ACHN (cell line): ENCODE measurements at regions not wholly inside any gene's neighbourhood (a gene's known extent, or its start where the extent isn't known, plus 50 kb on each side); places are given as distances from the start of the nearest gene placed in this dataset.

Experiments used
- DNase-seq: peaks from one replicate; pipeline ENCODE4 v3.0.0-alpha.2; 2015
- in situ Hi-C: cut with HindIII; loops from 2 replicates; pipeline ENCODE4 v1.10.0; 2017; ENCODE audit warnings: low sequenced_read_pairs, low pct_ligation_motif_present, low pct_unique_long_range_greater_than_20kb

DNA sequence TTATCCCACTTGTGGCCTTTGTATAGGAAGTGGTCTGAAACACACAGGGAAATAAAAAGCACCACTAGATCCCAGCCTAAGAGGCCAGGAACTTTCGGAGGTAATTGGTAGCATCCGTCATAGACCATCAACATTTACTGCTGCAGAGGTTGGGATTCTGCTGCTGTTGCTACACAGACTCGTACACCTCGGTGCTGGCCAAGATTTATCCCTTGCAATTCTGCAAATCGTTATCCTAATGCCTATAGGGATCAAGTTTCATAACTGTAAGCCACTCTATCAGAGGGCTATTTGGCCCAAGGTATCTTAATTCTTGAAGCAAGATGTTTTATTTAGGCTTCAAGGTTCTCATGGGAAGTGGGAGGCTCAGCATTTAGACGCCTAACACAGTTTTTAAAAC is 913.6 kb downstream of the GALC start:
- in situ Hi-C loops = no loop called here
- DNase-seq = no peak

DNA sequence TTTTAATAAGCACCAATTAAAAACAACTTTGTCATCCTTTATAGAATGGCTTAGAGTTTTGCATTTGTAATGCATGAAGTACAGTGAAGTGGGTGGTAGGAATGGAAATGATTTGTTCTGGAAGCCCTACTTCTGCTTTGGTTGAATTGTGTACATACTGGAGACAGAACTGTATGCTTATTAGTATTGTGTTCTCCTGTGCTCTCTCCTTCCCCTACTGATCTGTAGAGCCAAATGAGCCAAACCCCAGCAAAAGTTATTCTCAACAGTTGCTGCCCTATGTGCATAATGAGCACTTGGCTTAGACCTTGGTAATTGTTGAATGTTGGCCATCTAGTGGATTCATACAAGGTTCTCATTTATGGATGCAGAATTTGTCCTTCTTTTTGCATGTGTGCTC is 916.1 kb downstream of the GALC start:
- in situ Hi-C loops = no loop called here
- no peak for DNase-seq

DNA sequence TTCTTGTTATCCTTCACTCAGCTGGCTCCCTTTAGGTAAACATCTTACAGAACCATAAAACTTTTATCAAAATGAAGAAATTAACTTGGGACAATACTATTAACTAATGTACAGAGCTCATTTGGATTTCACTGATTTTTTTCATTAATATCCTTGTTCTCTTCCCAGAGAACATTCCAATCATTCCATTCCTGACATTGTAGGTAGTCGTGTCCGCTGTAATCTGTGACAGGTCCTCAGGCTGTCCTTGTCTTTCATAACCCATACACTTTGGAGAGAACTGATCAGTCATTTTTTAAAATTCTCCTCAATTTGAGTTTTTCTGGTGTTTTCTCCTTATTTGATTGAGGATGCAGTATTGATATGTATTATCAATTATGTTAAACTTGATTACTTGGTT is 916.8 kb downstream of the GALC start:
- in situ Hi-C loops = no loop called here
- DNase-seq = no peak

DNA sequence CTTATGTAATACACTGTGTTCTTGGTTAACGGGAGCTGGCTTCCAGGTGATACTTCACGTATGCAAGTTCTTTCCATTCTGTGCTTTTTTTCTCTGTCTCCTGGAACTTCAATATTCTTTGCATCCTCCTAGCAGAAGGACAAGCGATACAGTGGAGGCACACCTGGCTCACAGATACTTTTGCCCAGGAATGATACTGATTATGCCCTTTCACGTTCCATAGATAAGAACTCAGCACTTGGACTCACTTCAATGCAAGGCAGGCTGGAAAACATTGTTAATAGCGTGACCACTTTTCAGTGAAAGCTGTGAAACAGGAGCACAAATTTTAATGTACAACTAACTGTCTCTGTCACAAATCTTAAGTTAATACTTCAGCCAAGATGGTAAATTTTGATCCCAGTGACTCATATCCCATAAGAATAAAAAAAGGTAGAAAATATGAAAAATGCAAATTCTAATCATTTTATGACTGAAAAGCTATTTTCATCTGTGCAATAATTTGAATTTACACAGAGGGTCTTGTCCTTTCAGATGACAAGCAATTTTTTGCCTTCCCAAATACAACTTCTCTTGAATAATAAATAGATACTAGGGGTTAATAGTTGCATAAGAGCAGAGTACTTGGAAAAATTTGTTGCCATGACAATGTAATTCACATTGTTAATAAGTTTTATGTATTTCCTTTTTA is 919.0 kb downstream of the GALC start:
- in situ Hi-C loops = no loop called here
- no peak for DNase-seq

DNA sequence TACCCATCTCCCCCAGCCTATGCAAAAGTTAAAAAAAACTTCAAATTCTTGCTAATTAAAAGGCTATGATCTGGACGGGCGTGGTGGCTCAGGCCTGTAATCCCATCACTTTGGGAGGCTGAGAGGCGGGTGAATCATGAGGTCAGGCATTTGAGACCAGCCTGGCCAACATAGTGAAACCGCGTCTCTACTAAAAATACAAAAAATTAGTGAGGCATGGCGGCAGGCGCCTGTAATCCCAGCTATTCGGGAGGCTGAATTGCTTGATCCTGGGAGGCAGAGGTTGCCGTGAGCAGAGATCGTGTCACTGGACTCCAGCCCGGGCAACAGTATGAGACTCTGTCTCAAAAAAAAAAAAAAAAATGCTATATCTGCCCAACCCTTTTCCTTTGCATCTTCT is 925.4 kb downstream of the GALC start:
- DNase-seq = no peak
- in situ Hi-C loops = no loop called here

DNA sequence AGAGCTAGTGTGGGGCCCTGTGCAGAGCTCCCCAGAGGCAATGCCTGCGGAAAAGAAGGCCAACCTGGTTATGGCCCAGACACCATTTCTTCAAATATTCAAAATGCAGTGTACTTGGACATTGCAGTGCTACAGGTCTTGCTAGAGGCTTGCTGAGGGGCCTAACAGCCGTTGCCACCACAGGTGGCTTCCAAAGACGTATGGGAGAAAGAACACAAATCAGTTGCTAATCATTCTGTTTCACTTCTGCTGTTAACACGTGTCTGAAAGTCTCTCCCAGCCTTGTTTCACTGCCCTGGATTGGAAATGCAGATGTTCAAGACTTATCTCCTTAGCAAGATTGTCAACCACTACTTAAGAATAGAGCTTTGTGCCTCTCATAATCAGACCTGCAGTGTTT is 925.9 kb downstream of the GALC start:
- no peak for DNase-seq

DNA sequence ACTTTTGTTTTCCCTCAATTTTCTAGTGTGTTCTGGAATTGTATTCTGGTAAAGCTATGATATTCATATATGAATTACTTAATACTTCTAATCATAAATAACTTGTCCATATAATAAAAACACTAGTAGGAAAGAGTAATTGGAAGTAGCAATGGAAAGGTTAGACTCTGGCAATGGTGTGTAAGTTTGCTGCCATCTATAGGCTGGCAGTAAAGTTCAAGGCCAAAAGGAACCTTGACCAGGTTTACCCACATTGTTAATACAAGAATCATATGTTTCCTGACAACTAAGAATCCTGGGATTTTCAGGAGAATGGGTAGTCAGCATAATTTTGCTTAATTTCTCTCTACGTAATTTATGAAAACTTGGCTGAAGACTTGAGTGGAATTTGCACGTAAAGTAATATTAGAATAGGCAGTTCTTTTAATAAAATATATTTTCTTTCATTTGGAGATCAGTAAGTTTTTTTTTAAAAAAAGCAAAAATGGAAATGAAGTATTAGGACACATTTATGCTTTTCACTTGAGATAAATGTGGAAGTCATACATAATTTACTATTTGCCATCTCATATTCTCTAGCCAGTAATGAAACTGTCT is 926.7 kb downstream of the GALC start:
- peak; percentile 16 for DNase-seq
- in situ Hi-C loops = no loop called here

More for the DNA sequence above, 925.9 kb downstream of the GALC start:
- in situ Hi-C loops = no loop called here

DNA sequence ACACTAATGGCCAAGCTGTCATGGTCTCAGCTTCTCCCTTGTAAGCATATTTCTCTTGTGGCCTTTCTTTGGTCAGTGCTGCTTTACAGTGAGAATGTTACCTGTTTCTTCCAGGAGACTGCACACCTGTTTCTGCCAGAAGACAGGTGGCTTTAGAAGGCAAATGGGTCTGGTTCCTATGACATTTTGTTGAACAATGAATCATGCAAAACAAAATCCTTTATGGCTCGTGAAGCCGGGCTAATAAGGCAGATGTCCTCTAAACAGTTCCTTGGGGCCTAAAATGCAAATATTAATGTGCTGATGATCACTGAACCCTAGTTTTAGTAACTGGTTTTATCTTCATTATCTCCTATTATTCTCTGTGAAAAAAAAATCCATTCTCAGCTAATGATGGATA is 927.6 kb downstream of the GALC start:
- in situ Hi-C loops = no loop called here
- no peak for DNase-seq

DNA sequence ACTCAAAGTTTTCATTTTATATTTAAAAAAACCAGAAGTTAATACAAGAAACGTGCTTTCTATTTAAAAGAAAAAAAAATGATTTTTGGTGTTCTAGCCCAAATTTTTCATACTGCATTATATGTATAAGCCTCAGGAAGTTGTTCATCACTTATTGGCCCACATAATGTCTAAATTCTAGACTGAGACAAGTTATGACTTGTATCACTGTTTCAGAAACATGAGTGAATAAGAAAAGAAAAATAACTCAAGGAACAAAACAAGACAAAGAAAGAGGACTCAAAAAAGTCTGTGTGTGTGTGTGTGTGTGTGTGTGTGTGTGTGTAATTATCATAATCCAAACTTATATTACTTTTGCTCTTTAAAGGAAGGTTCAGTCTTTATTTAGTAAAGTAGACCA is 929.8 kb downstream of the GALC start:
- no peak for DNase-seq
- in situ Hi-C loops = no loop called here

DNA sequence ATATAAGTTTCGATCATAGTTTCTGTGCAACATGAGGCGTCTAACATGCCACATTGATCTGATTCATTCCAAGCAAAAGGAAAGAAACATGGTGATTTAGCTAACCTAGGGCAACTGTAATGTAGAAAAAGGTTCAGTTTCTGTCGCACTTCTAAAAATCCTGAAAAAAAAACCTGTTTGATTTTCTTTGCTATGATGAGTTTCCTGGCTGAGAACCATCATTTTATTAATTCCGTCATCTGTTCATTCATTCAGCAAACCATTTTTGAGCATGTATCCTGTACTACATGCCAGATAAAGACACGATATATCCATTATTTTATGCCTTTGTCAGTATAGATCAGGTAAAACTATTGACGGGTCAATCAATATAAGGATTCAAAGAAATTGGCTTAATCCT is 932.6 kb downstream of the GALC start:
- in situ Hi-C loops = no loop called here
- DNase-seq = no peak

DNA sequence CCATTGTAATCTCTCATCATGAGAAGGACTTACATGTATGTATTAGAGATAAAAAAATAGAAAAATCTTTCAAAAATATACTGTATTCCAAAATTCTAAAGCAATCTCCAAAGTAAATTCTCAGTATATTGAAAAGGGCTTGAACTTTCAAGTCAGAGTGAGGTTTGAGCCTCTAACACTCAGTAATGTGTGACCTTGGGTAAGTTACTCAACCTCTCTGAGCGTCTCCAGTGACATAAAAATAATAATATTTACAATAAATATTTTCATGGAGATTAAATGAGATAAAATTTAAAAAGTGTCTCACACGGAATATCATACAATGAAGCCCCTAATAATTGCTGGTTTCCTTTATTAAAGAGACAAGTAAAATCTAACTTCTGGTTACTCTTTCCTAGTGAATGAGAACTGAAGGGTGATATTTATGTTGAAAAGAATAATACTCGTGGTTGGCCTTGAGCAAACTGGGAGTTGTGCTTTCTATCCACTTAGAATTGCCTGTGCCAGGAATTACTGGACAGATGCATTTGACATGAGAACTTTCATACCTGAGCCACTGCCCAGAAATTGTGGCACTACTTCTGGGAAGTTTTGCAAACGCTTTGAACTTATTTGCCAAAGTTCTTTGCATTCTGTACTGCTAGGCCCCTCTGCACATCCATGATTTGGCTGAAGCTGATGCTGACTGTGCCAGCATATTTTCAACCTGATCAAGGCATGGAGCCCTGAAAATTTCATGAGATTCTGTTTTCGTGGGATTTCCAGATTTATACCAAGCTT is 933.7 kb downstream of the GALC start:
- in situ Hi-C loops = no loop called here
- DNase-seq = no peak

DNA sequence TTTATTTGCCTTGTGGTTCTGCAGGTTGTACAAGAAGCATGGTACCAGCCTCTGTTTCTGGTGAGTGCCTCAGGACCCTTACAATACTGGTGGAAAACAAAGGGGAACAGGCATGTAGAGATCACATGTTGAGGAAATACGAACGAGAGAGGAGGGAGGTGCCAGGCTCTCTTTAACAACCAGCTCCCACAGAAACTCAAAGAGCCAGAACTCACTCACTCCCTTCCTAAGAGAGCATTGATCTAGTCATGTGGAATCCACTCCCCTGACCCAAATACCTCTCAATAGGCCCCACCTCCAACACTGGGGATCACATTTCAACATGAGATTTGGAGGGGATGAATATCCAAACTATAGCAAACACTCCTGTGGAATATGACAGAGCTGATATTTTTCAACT is 938.0 kb downstream of the GALC start:
- DNase-seq = no peak
- in situ Hi-C loops = no loop called here

DNA sequence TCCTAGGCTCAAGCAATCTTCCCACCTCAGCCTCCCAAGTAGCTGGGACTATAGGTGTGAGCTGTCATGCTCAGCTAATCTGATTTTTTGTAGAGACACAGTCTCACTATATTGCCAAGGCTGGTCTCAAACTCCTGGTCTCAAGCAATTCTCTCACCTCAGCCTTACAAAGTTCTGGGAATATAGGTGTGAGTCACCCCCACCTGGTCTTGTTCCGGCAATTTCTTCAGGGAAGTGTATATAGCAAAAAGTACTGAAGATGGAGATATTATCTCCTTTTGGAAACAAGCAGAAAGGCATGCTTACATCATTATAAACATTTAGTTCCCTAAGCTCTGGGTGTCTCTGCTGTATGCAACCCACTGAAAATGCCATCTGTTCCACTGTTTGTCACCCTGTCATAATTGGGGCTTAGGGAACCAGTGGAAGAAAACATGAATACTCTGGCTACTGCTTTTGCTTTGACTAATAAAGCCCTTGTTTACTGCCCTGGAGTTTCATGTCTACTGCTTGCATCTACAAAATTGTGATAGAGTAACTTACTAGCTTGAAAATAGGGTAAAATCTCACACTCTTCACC is 940.2 kb downstream of the GALC start:
- no peak for DNase-seq
- in situ Hi-C loops = no loop called here

DNA sequence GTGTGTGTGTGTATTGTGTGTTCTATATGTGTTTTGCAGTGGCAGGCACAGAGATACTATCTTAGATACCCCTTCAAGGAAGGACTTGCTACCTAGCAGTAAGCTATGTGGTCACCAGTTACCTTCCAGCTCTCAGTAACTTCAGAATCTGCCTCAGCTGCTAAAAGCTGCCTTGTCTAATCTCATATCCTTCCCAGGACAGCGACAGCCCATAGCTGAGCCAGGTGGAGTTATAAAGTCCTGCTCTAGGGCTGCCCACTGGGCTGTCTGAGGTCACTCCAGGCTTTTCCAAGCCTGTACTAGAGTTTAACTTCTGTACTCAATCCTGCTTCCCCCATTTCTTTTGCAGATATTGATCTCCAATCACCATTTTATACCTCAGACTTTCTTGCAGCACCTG is 942.6 kb downstream of the GALC start:
- no peak for DNase-seq
- in situ Hi-C loops = no loop called here

DNA sequence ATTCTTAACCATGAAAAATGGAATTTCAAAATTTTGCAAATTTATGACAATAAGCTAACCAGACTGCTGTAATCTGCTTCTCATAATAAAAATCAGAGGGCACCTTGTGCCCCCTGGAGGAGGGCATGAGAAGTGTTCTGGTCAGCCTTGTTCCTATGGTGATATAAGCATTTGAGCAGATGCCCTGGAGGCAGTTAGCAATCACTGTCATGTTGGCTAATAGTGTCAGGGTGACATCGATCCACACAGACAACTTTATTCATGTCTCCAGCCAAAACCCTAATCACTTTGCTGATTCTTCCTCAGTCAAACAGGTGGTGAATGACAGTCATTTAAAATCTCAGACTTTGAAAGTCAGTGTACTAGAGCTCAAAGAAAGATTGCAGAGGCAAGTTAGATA is 943.0 kb downstream of the GALC start:
- DNase-seq = peak; percentile 37
- in situ Hi-C loops = no loop called here

DNA sequence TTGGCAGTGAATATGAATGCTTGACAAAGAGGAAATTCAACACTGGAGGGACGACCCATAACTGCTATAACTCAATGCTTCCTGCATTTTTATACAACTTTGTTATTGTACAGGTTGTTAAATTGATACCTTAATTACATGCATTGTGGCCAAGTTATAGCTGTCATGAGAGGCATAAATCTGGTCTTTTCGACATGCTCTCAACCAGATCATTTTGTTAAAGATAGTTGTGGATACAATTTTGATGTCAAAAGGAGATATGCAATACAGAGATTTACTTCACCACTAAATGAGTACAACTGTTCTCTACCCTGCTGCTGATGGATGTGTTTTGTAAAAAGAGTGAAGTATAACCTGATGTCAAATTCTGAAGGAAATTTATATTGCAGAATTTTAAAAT is 946.0 kb downstream of the GALC start:
- in situ Hi-C loops = no loop called here
- no peak for DNase-seq

DNA sequence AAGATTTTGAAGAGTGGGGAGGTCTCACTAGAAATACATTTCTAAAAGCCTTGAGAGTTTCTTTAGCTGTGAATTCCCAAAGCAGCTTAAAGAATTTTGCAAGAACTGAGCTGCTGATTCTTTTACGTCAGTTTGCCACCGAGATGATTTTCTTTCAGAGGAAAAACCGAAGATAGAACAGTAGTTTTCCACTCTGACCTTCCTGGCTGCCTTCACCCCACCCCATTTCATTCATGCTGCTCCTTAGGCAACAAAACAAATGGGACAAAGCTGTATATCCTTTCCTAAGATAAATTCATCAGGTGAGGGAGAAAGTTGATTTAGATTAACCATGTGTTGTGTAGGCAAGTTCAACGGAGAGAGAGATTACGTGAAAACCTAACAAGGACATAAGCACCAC is 947.0 kb downstream of the GALC start:
- in situ Hi-C loops = no loop called here
- DNase-seq = no peak

DNA sequence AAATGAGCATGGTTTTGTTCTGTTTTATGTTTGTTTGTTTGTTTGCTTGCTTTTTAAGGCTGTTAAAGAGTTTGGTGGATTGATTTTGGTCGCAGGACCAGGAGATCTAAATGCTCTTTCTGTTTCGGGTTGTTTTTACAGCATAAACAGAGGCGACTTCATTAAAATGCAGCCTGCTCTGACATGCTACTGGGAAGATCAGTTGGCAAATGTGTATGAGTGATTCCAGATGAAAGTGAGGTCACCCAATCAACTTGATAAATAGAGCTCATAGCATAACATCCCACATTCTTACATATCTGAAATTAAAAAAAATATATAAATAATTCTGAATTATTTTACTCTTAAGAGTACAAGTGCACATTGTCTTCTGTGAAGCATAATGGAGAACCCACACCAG is 947.7 kb downstream of the GALC start:
- DNase-seq = no peak
- in situ Hi-C loops = no loop called here

DNA sequence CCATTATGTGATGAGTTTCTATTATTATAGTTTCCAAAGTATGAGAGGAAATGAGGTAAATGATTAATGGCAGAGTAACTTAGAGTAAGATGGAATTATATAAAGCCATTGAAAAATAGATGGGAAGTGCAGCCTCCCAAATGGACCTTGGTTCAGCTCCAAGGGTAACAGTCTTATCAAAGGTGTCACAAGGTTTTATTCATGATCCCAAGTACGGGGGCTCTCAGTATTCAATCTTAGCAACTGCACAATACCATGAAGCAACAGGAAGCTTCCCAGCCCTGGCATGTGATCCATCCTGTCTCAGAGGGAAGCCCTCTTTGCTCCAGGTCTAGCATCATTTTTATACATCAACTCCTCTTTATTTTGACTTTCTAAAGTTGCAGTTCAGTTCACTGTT is 948.2 kb downstream of the GALC start:
- in situ Hi-C loops = no loop called here
- DNase-seq = no peak
